Uterus (tissue), 2 donors: ENCODE measurements at regions not wholly inside any gene's neighbourhood (a gene's known extent, or its start where the extent isn't known, plus 50 kb on each side); places are given as distances from the start of the nearest gene placed in this dataset.
"Not testable (repeated sequence)": the region's sequence is repeated elsewhere in the genome, so short reads cannot be mapped to it uniquely, and the experiment has no call there.

Source experiments
- POLR2A ChIP-seq, 2 donors: fragments of 450-650 bp; IDR thresholded peaks; one replicate each; pipeline ENCODE4 v1.6.1; 2016; ENCODE audit warnings: antibody characterized with exemption in 2 of 2, mild to moderate bottlenecking in 1 of 2, moderate library complexity in 1 of 2
- TF ChIP-seq, protein P1 (sequence below), 4 experiments: fragments of 200-600 bp in 2 of 4; fragments of 450-650 bp in 2 of 4; sonication (generic) in 2 of 4; IDR thresholded peaks; one replicate each; pipeline ENCODE4 v1.5.1; 2016 to 2019; ENCODE audit warnings: antibody characterized with exemption in 4 of 4, mild to moderate bottlenecking in 2 of 4, moderate library complexity in 1 of 4

DNA sequence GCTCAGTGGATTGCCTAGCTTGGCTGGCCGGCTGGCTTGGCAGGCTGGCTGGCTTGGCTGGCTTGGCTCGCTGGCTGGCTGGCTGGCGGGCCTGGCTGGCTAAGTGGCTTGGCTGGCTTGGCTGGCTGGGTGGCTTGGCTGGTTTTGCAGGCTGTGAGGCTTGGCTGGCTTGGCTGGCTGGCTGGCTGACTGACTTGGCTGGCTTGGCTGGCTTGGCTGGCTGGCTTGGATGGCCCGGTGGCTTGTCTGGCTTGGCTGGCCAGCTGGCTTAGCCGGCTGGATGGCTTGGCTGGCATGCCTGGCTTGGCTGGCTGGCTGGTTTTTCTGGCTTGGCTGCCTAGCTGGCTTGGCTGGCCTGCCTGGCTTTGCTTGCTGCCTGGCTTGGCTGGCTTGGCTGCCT, 2831.4 kb downstream of the RPIA start:
- TF ChIP-seq POLR2A (IDR thresholded peaks at IDR 0.05) = not testable (repeated sequence)
- TF ChIP-seq, protein P1, sequence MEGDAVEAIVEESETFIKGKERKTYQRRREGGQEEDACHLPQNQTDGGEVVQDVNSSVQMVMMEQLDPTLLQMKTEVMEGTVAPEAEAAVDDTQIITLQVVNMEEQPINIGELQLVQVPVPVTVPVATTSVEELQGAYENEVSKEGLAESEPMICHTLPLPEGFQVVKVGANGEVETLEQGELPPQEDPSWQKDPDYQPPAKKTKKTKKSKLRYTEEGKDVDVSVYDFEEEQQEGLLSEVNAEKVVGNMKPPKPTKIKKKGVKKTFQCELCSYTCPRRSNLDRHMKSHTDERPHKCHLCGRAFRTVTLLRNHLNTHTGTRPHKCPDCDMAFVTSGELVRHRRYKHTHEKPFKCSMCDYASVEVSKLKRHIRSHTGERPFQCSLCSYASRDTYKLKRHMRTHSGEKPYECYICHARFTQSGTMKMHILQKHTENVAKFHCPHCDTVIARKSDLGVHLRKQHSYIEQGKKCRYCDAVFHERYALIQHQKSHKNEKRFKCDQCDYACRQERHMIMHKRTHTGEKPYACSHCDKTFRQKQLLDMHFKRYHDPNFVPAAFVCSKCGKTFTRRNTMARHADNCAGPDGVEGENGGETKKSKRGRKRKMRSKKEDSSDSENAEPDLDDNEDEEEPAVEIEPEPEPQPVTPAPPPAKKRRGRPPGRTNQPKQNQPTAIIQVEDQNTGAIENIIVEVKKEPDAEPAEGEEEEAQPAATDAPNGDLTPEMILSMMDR (IDR thresholded peaks at IDR 0.05) = not testable (repeated sequence)
